ENCODE measurements at regions not wholly inside any gene's neighbourhood (a gene's known extent, or its start where the extent isn't known, plus 50 kb on each side); places are given as distances from the start of the nearest gene placed in this dataset.

- H3K4me1 ChIP-seq: peaks cover 12% of the 10 kb centered on the region
- no peak for ATAC-seq
- intact Hi-C loops (cut with DNase I): no loop called here
- H3K27ac ChIP-seq: no peak overlapping the region
- no peak for TF ChIP-seq CTCF (IDR thresholded peaks at IDR 0.05)
- DNase-seq: no peak
- peaks cover 9% of the 10 kb centered on the region for H3K27me3 ChIP-seq (ENCODE audit: low read depth)
- peaks cover 7% of the 10 kb centered on the region for H3K9me3 ChIP-seq
- no peak overlapping the region for H3K4me3 ChIP-seq
- no peaks in the 10 kb centered on the region for H3K36me3 ChIP-seq
Observed at GRCh38 chr10:131729938-131730660, 170.7 kb upstream of the PPP2R2D start.

DNA sequence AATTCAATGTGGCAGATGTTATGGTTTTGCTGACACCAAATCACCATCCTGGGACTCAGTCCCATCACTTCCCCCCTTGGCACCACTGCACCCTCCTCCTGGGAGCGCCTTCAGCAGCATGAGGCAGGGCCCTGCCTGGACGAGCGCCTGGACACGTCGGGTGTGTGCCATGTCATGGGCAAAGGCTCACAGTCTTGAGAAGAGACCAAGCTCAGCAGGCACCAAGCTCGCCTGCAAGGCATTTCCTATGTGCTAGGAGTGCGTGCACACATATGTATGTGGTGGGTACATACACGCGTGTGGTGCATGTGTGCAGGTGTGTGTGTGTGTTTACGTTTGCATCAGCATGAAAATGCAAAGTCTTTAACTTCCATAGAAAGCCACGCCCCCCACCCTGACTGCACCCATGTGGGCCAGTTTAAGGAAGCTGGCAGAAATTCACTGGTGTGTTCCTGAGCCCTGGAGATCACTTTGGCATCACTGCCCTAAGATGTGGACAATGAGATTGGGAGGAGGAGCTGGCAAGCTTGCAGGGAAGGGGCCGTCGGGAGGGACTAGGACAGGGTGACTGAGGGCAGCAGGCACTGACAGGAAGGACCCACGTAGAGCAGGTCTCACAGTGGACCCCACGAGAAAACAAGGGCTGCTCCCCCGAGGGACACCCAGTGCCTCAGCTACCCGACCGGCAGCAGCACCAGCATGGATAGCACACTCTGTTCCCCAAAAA lies 169.9 kb upstream of the PPP2R2D start:
- Histone ChIP-seq H3K9me3 (peaks cover 7% of the 10 kb centered on the region), H3K27me3 (ENCODE audit: low read depth) (peaks cover 3% of the 10 kb centered on the region), H3K27ac (no peak overlapping the region), H3K4me3 (no peak overlapping the region), H3K4me1 (peaks cover 9% of the 10 kb centered on the region), H3K36me3 (no peaks in the 10 kb centered on the region)
- no peak for ATAC-seq
- intact Hi-C loops (cut with DNase I): no loop called here
- no peak for TF ChIP-seq CTCF (IDR thresholded peaks at IDR 0.05)
- no peak for DNase-seq

- intact Hi-C loops (cut with DNase I): no loop called here
- ATAC-seq (no peak), DNase-seq (no peak)
- no peak for TF ChIP-seq CTCF (IDR thresholded peaks at IDR 0.05)
- Histone ChIP-seq H3K27ac (no peak overlapping the region), H3K4me1 (no peaks in the 10 kb centered on the region), H3K9me3 (peaks cover 7% of the 10 kb centered on the region), H3K27me3 (ENCODE audit: low read depth) (no peaks in the 10 kb centered on the region), H3K4me3 (no peak overlapping the region), H3K36me3 (no peaks in the 10 kb centered on the region)
Observed at GRCh38 chr10:131731780-131732630, 168.8 kb upstream of the PPP2R2D start.

- DNase-seq: no peak
Observed at GRCh38 chr10:131732631-131733127, 168.1 kb upstream of the PPP2R2D start.

More at GRCh38 chr10:131732631-131733127, 168.1 kb upstream of the PPP2R2D start:
- H3K27me3 ChIP-seq (ENCODE audit: low read depth): no peaks in the 10 kb centered on the region
- no peaks in the 10 kb centered on the region for H3K4me1 ChIP-seq
- no peak overlapping the region for H3K27ac ChIP-seq
- peaks cover 7% of the 10 kb centered on the region for H3K9me3 ChIP-seq
- H3K36me3 ChIP-seq: no peaks in the 10 kb centered on the region
- no peak overlapping the region for H3K4me3 ChIP-seq
- TF ChIP-seq CTCF (IDR thresholded peaks at IDR 0.05): no peak
- intact Hi-C loops (cut with DNase I): no loop called here
- ATAC-seq: no peak
